Mesenchymal stem cell (in vitro differentiated cells and primary cell): ENCODE measurements at regions not wholly inside any gene's neighbourhood (a gene's known extent, or its start where the extent isn't known, plus 50 kb on each side); places are given as distances from the start of the nearest gene placed in this dataset.

Experiments
- DNase-seq: peaks from one replicate; pipeline ENCODE4 v3.0.0-alpha.2; 2013
- H2AFZ ChIP-seq: one replicate; pipeline ENCODE4 v1.6.1; 2013; ENCODE audit warnings: low read depth, mild to moderate bottlenecking, control low read depth, inconsistent platforms, low read length, moderate library complexity
- H2AK5ac ChIP-seq: 2 replicates; pipeline ENCODE4 v1.6.1; 2013; ENCODE audit warnings: low read length, moderate library complexity, mild to moderate bottlenecking, inconsistent platforms; ENCODE audit not compliant: severe bottlenecking
- H2BK120ac ChIP-seq: one replicate; pipeline ENCODE4 v1.6.1; 2013; ENCODE audit warnings: low read depth, mild to moderate bottlenecking, inconsistent platforms, low read length, moderate library complexity
- H2BK12ac ChIP-seq, 2 experiments: one replicate each; pipeline ENCODE4 v1.6.1; 2013; ENCODE audit warnings: inconsistent platforms in 2 of 2, low read length in 2 of 2, mild to moderate bottlenecking in 2 of 2, moderate library complexity in 2 of 2, control low read depth in 1 of 2
- H2BK15ac ChIP-seq: one replicate; pipeline ENCODE4 v1.6.1; 2013; ENCODE audit warnings: mild to moderate bottlenecking, low read depth, inconsistent platforms; ENCODE audit not compliant: poor library complexity, severe bottlenecking
- H2BK5ac ChIP-seq: 2 replicates; pipeline ENCODE4 v1.6.1; 2013; ENCODE audit warnings: low read depth, mild to moderate bottlenecking, low read length, control low read depth, inconsistent platforms; ENCODE audit not compliant: poor library complexity, severe bottlenecking
- H3K14ac ChIP-seq, 2 experiments: one replicate each; pipeline ENCODE4 v1.6.1; 2013; ENCODE audit warnings: inconsistent platforms in 2 of 2, low read length in 2 of 2, control low read depth in 1 of 2, mild to moderate bottlenecking in 1 of 2, moderate library complexity in 1 of 2
- H3K18ac ChIP-seq, 2 experiments: one replicate each; pipeline ENCODE4 v1.6.1; 2013; ENCODE audit warnings: inconsistent platforms in 2 of 2, low read length in 2 of 2, control low read depth in 1 of 2, low read depth in 1 of 2, mild to moderate bottlenecking in 1 of 2
- H3K23ac ChIP-seq, 2 experiments: one replicate each; pipeline ENCODE4 v1.6.1; 2013; ENCODE audit warnings: inconsistent platforms in 2 of 2, low read length in 2 of 2, mild to moderate bottlenecking in 2 of 2, moderate library complexity in 2 of 2, control low read depth in 1 of 2
- H3K27ac ChIP-seq: 2 replicates; pipeline ENCODE4 v1.5.1; 2013; ENCODE audit warnings: mild to moderate bottlenecking, moderate library complexity, low read length, control low read depth, inconsistent platforms; ENCODE audit not compliant: poor library complexity, severe bottlenecking
- H3K27me3 ChIP-seq, 2 experiments: 2 replicates each; pipeline versions ENCODE4 v1.6.1 to v1.7.0; 2013; ENCODE audit warnings: low read length in 2 of 2, mild to moderate bottlenecking in 2 of 2, moderate library complexity in 2 of 2, control low read depth in 1 of 2, inconsistent platforms in 1 of 2; ENCODE audit not compliant: control insufficient read depth in 1 of 2, insufficient read depth in 1 of 2
- H3K36me3 ChIP-seq, 2 experiments: 2 replicates each; pipeline versions ENCODE4 v1.6.1 to v1.7.0; 2013; ENCODE audit warnings: low read length in 2 of 2, control low read depth in 1 of 2, inconsistent platforms in 1 of 2, low read depth in 1 of 2, mild to moderate bottlenecking in 1 of 2; ENCODE audit not compliant: insufficient read depth in 2 of 2, control insufficient read depth in 1 of 2
- H3K4ac ChIP-seq, 2 experiments: one replicate each; pipeline ENCODE4 v1.6.1; 2013; ENCODE audit warnings: inconsistent platforms in 2 of 2, low read length in 2 of 2, mild to moderate bottlenecking in 2 of 2, moderate library complexity in 2 of 2, control low read depth in 1 of 2, low read depth in 1 of 2
- H3K4me1 ChIP-seq: 2 replicates; pipeline ENCODE4 v1.6.1; 2013; ENCODE audit warnings: low read depth, low read length, control low read depth; ENCODE audit not compliant: control insufficient read depth, insufficient read depth
- H3K4me2 ChIP-seq: 2 replicates; pipeline ENCODE4 v1.6.1; 2013; ENCODE audit warnings: low read length, mild to moderate bottlenecking, inconsistent platforms; ENCODE audit not compliant: poor library complexity, severe bottlenecking
- H3K4me3 ChIP-seq, 2 experiments: 2 replicates each; pipeline versions ENCODE4 v1.5.1 to v1.7.0; 2013; ENCODE audit warnings: low read length in 2 of 2, mild to moderate bottlenecking in 2 of 2, control low read depth in 1 of 2, low read depth in 1 of 2; ENCODE audit not compliant: insufficient read depth in 1 of 2
- H3K79me1 ChIP-seq: replicated peaks from 2 replicates; pipeline ENCODE4 v1.6.1; 2013; ENCODE audit warnings: mild to moderate bottlenecking, control low read depth, low read length, inconsistent platforms; ENCODE audit not compliant: poor library complexity, severe bottlenecking
- H3K9ac ChIP-seq: 2 replicates; pipeline ENCODE4 v1.7.0; 2013; ENCODE audit warnings: mild to moderate bottlenecking, low read length, moderate library complexity
- H3K9me3 ChIP-seq: 2 replicates; pipeline ENCODE4 v1.7.0; 2013; ENCODE audit warnings: mild to moderate bottlenecking, low read length; ENCODE audit not compliant: control insufficient read depth
- H4K8ac ChIP-seq: one replicate; pipeline ENCODE4 v1.6.1; 2013; ENCODE audit warnings: inconsistent platforms, mild to moderate bottlenecking, low read length, moderate library complexity
- H4K91ac ChIP-seq: one replicate; pipeline ENCODE4 v1.6.1; 2013; ENCODE audit warnings: mild to moderate bottlenecking, low read length, inconsistent platforms
- WGBS: methylation state at CpG from one replicate; pipeline ENCODE4 v1.1.7; 2013; ENCODE audit warnings: mixed read lengths; 5-methylcytosine and 5-hydroxymethylcytosine counted together

DNA sequence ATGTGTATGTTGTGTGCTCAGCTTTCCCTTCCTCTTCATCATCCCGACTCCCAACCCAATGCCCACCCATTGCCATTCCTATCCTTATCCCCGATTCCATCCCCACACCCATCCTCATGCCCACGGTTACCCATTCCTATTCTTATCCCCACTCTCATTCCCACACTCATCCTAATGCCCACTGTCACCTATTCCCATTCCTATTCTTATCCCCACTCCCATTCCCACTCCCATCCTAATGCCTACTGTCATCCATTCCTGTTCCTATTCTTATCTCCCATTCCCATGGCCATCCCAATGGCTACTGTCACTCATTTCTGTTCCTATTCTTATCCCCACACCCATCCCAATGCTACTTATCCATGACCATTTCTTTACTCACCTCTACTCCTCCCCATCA lies 254.1 kb downstream of the DHX35 start:
- Histone ChIP-seq H4K91ac (no peak overlapping the region), H3K23ac (no peak overlapping the region), H3K4ac (no peak overlapping the region), H2BK12ac (no peak overlapping the region), H3K27ac (no peak overlapping the region), H2BK15ac (no peak overlapping the region), H3K18ac (no peak overlapping the region), H3K79me1 (no peaks in the 10 kb centered on the region), H3K4me2 (no peak overlapping the region), H3K4me3 (no peak overlapping the region), H2BK120ac (no peak overlapping the region), H3K27me3 (peaks cover 0 to 39% of the 10 kb centered on the region in 2 experiments), H3K4me1 (no peaks in the 10 kb centered on the region), H2BK5ac (no peak overlapping the region), H2AK5ac (no peak overlapping the region), H3K14ac (no peak overlapping the region), H2AFZ (no peak overlapping the region), H4K8ac (no peak overlapping the region), H3K36me3 (no peaks in the 10 kb centered on the region), H3K9ac (no peak overlapping the region), H3K9me3 (no peaks in the 10 kb centered on the region)
- WGBS = 70% methylated on average over 3 of the region's 3 CpGs
- DNase-seq = no peak

DNA sequence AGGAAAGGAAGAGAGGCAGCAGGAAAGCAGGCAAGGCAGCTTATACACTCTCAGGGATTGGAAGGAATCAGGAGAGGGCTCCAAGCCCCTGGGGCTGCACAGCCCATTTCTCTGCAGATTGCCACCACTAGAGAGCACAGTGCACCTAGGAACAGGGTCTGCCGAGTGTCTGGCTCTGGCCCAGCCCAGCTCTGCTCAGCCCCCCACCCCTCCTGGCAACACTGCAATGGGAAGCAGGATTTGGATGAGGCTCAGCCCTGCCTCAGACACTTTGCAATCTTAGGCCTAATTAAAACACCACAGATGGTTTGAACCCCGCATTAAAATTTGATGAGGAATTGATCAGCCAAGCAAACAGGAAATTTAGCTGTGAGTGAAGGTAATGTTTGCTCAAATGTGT lies 252.7 kb downstream of the DHX35 start:
- no peak overlapping the region for H4K91ac ChIP-seq
- no peak overlapping the region for H2BK12ac ChIP-seq
- no peak overlapping the region for H3K4me2 ChIP-seq
- no peaks in the 10 kb centered on the region for H3K36me3 ChIP-seq
- 17% methylated on average over 2 of the region's 2 CpGs for WGBS
- H2AFZ ChIP-seq = no peak overlapping the region
- H3K4me3 ChIP-seq = no peak overlapping the region
- H2BK15ac ChIP-seq = no peak overlapping the region
- peaks cover 0 to 48% of the 10 kb centered on the region in 2 experiments for H3K27me3 ChIP-seq
- H2BK120ac ChIP-seq = no peak overlapping the region
- no peak overlapping the region for H2BK5ac ChIP-seq
- H3K14ac ChIP-seq = no peak overlapping the region
- H3K4me1 ChIP-seq = no peaks in the 10 kb centered on the region
- H3K23ac ChIP-seq = no peak overlapping the region
- no peaks in the 10 kb centered on the region for H3K9me3 ChIP-seq
- H3K27ac ChIP-seq = no peak overlapping the region
- no peak overlapping the region for H2AK5ac ChIP-seq
- no peaks in the 10 kb centered on the region for H3K79me1 ChIP-seq
- DNase-seq = no peak
- no peak overlapping the region for H3K9ac ChIP-seq
- H4K8ac ChIP-seq = no peak overlapping the region
- H3K4ac ChIP-seq = no peak overlapping the region
- H3K18ac ChIP-seq = no peak overlapping the region

DNA sequence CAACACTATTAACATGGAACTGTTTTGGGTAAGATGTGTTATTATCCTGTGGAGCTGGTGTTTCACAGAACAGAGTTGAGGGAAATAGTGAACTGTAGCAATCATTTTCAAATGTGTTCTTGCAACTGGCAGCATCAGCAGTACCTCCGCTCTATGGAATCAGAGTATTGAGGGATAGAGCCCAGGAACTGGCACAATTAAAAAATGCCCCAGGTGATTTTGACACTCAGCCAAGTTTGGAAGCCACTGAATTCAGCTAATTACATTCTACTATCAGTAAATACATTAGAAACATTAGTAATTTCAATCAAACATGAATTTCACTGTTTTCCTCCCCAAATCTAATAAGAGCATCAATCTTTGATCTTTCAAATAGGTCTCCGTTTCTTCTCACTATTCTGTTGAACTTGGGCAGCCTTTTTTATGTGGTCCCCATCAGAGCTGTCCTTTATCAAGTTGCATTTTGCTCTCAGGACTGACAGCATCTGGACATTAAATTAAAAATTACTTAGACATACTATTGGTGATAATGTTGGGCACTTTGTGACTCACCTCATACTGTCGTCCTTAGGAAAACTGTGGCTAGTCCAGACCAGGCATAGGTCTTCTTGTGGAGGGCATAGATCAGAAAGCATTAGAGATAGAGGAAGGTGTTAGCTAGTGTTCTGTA lies 251.5 kb downstream of the DHX35 start:
- Histone ChIP-seq H3K36me3 (no peaks in the 10 kb centered on the region), H2AFZ (no peak overlapping the region), H2BK120ac (no peak overlapping the region), H4K8ac (no peak overlapping the region), H2AK5ac (no peak overlapping the region), H3K27ac (no peak overlapping the region), H3K9me3 (no peaks in the 10 kb centered on the region), H2BK5ac (no peak overlapping the region), H3K14ac (no peak overlapping the region), H3K23ac (no peak overlapping the region), H2BK12ac (no peak overlapping the region), H2BK15ac (no peak overlapping the region), H3K4me1 (no peaks in the 10 kb centered on the region), H4K91ac (no peak overlapping the region), H3K4ac (no peak overlapping the region), H3K18ac (no peak overlapping the region), H3K79me1 (no peaks in the 10 kb centered on the region), H3K4me3 (no peak overlapping the region), H3K9ac (no peak overlapping the region), H3K4me2 (no peak overlapping the region), H3K27me3 (peaks cover 0 to 51% of the 10 kb centered on the region in 2 experiments)
- DNase-seq = no peak
- 75% methylated on average over 3 of the region's 3 CpGs for WGBS

GRCh38 chr20:39211060-39211748 lies 249.1 kb downstream of the DHX35 start:
- H4K8ac ChIP-seq = no peak overlapping the region
- H2AK5ac ChIP-seq = no peak overlapping the region
- no peak overlapping the region for H3K4ac ChIP-seq
- no peaks in the 10 kb centered on the region for H3K79me1 ChIP-seq
- no peak overlapping the region for H2BK120ac ChIP-seq
- H3K9me3 ChIP-seq = no peaks in the 10 kb centered on the region
- H3K4me3 ChIP-seq = no peak overlapping the region
- no peak overlapping the region for H3K9ac ChIP-seq
- peaks cover 0 to 47% of the 10 kb centered on the region in 2 experiments for H3K27me3 ChIP-seq
- H2BK15ac ChIP-seq = no peak overlapping the region
- no peak overlapping the region for H3K18ac ChIP-seq
- no peak overlapping the region for H3K23ac ChIP-seq
- H3K14ac ChIP-seq = no peak overlapping the region
- H4K91ac ChIP-seq = no peak overlapping the region
- no peaks in the 10 kb centered on the region for H3K36me3 ChIP-seq
- H2BK12ac ChIP-seq = no peak overlapping the region
- H3K4me1 ChIP-seq = no peaks in the 10 kb centered on the region
- no peak overlapping the region for H3K27ac ChIP-seq
- no peak overlapping the region for H2AFZ ChIP-seq
- DNase-seq = no peak
- 49% methylated on average over 4 of the region's 5 CpGs for WGBS
- H2BK5ac ChIP-seq = no peak overlapping the region
- no peak overlapping the region for H3K4me2 ChIP-seq
